Esophagus squamous epithelium (tissue), 5 donors: ENCODE measurements at regions not wholly inside any gene's neighbourhood (a gene's known extent, or its start where the extent isn't known, plus 50 kb on each side); places are given as distances from the start of the nearest gene placed in this dataset.

ENCODE experiments used
- DNase-seq: peaks from one replicate; lab custom pipeline; 2025; lab: John Stamatoyannopoulos, UW
- H3K27ac ChIP-seq, 4 donors: fragments of 200-600 bp; sonication (generic); one replicate each; pipeline ENCODE4 v1.5.1; 2016 to 2019; ENCODE audit warnings: mild to moderate bottlenecking in 1 of 4
- H3K27me3 ChIP-seq, 4 donors: fragments of 200-600 bp; sonication (generic); 1 replicate in 3 of 4; 2 replicates in 1 of 4; pipeline versions ENCODE4 v1.5.1 to v1.6.0; 2017 to 2021; ENCODE audit warnings: antibody characterized with exemption in 1 of 4
- H3K36me3 ChIP-seq, 3 donors: fragments of 200-600 bp; sonication (generic); one replicate each; pipeline ENCODE4 v1.5.1; 2016 to 2019
- H3K4me1 ChIP-seq, 3 donors: fragments of 200-600 bp; sonication (generic); one replicate each; pipeline ENCODE4 v1.5.1; 2017 to 2019
- H3K4me3 ChIP-seq, 4 donors: fragments of 200-600 bp; sonication (generic); 1 replicate in 3 of 4; 2 replicates in 1 of 4; pipeline ENCODE4 v1.5.1; 2016 to 2019; ENCODE audit warnings: mild to moderate bottlenecking in 2 of 4, moderate library complexity in 1 of 4
- H3K9me3 ChIP-seq, 3 donors: fragments of 200-600 bp; sonication (generic); one replicate each; pipeline ENCODE4 v1.5.1; 2016 to 2019
- CTCF ChIP-seq, 6 experiments: fragments of 450-650 bp in 4 of 6; fragments of 200-600 bp in 2 of 6; sonication (generic) in 2 of 6; IDR thresholded peaks; one replicate each; pipeline ENCODE4 v1.5.1; 2016 to 2019; ENCODE audit warnings: antibody characterized with exemption in 6 of 6, mild to moderate bottlenecking in 4 of 6, moderate library complexity in 4 of 6
- POLR2A ChIP-seq, 4 donors: fragments of 450-650 bp; IDR thresholded peaks; one replicate each; pipeline ENCODE4 v1.6.1; 2017; ENCODE audit warnings: antibody characterized with exemption in 4 of 4, mild to moderate bottlenecking in 4 of 4, moderate library complexity in 3 of 4
- WGBS, 2 donors: methylation state at CpG; one replicate each; pipeline ENCODE4 v1.1.5; 2018; 5-methylcytosine and 5-hydroxymethylcytosine counted together
- intact Hi-C: fragments of 100-400 bp; cut with DNase I; formaldehyde crosslinking; loops from one replicate; pipeline ENCODE4 v1.15.0; 2022
- donor health status: DM: yes; HTN: yes; CAD: no.

- Histone ChIP-seq H3K36me3 (no peaks in the 10 kb centered on the region), H3K4me3 (no peak overlapping the region), H3K4me1 (no peaks in the 10 kb centered on the region), H3K9me3 (no peaks in the 10 kb centered on the region), H3K27ac (no peak overlapping the region), H3K27me3 (no peaks in the 10 kb centered on the region)
- intact Hi-C loops: no loop called here
- WGBS, 2 donors: 54 to 64% methylated on average over 3 of the region's 3 CpGs
- DNase-seq: no peak
- no peak for TF ChIP-seq CTCF (IDR thresholded peaks at IDR 0.05)
- no peak for TF ChIP-seq POLR2A (IDR thresholded peaks at IDR 0.05)
These were observed 1590.0 kb upstream of the LRRTM1 start for GRCh38 chr2:81894451-81894990.

GRCh38 chr2:81876624-81877023 lies 1572.1 kb upstream of the LRRTM1 start:
- Histone ChIP-seq H3K27me3 (no peaks in the 10 kb centered on the region), H3K27ac (no peak overlapping the region), H3K4me1 (no peaks in the 10 kb centered on the region), H3K36me3 (no peaks in the 10 kb centered on the region), H3K4me3 (no peak overlapping the region), H3K9me3 (peaks cover 0 to 6% (median 3%) of the 10 kb centered on the region in 3 donors)
- WGBS, 2 donors: 45 to 49% methylated on average over 4 of the region's 4 CpGs
- no peak for DNase-seq
- intact Hi-C loops: no loop called here
- TF ChIP-seq POLR2A (IDR thresholded peaks at IDR 0.05) (no peak), CTCF (IDR thresholded peaks at IDR 0.05) (no peak)

- TF ChIP-seq CTCF (IDR thresholded peaks at IDR 0.05) (no peak), POLR2A (IDR thresholded peaks at IDR 0.05) (no peak)
- intact Hi-C loops: no loop called here
- no peak for DNase-seq
- no peak overlapping the region for H3K27ac ChIP-seq
- H3K9me3 ChIP-seq: peaks cover 0 to 6% (median 3%) of the 10 kb centered on the region in 3 donors
- no peaks in the 10 kb centered on the region for H3K27me3 ChIP-seq
- no peaks in the 10 kb centered on the region for H3K4me1 ChIP-seq
- H3K36me3 ChIP-seq: no peaks in the 10 kb centered on the region
- H3K4me3 ChIP-seq: no peak overlapping the region
- WGBS, 2 donors: 78 to 100% methylated on average over 1 of the region's 1 CpG
These were observed 1567.5 kb upstream of the LRRTM1 start for GRCh38 chr2:81872006-81872405.

- 65 to 76% methylated on average over 1 of the region's 1 CpG for WGBS, 2 donors
- Histone ChIP-seq H3K9me3 (peaks cover 0 to 3% (median 3%) of the 10 kb centered on the region in 3 donors), H3K4me1 (no peaks in the 10 kb centered on the region), H3K4me3 (no peak overlapping the region), H3K36me3 (no peaks in the 10 kb centered on the region), H3K27me3 (no peaks in the 10 kb centered on the region), H3K27ac (no peak overlapping the region)
- intact Hi-C loops: no loop called here
- TF ChIP-seq POLR2A (IDR thresholded peaks at IDR 0.05): no peak
- no peak for TF ChIP-seq CTCF (IDR thresholded peaks at IDR 0.05)
- no peak for DNase-seq
These were observed 1565.6 kb upstream of the LRRTM1 start for GRCh38 chr2:81870119-81870518.

GRCh38 chr2:81858998-81859397 lies 1554.4 kb upstream of the LRRTM1 start:
- Histone ChIP-seq H3K27ac (no peak overlapping the region), H3K4me3 (no peak overlapping the region), H3K36me3 (no peaks in the 10 kb centered on the region), H3K27me3 (no peaks in the 10 kb centered on the region), H3K4me1 (no peaks in the 10 kb centered on the region), H3K9me3 (peaks cover 0 to 5% (median 0%) of the 10 kb centered on the region in 3 donors)
- TF ChIP-seq CTCF (IDR thresholded peaks at IDR 0.05) (no peak), POLR2A (IDR thresholded peaks at IDR 0.05) (no peak)
- intact Hi-C loops: no loop called here
- 30 to 31% methylated on average over 3 of the region's 3 CpGs for WGBS, 2 donors
- no peak for DNase-seq
